ENCODE measurements at regions not wholly inside any gene's neighbourhood (a gene's known extent, or its start where the extent isn't known, plus 50 kb on each side); places are given as distances from the start of the nearest gene placed in this dataset.

GRCh38 chr4:141425124-141425523 lies 204.4 kb downstream of the ZNF330 start:
- Histone ChIP-seq H3K27me3 (no peaks in the 10 kb centered on the region), H3K36me3 (no peaks in the 10 kb centered on the region), H3K9me3 (peaks cover 0 to 14% (median 0%) of the 10 kb centered on the region in 12 donors), H3K4me1 (peaks cover 0 to 17% (median 0%) of the 10 kb centered on the region in 12 donors), H3K4me3 (no peak overlapping the region), H3K27ac (no peak overlapping the region)
- peak in 3 of 4 donors; percentile 52 to 85 (median 84) for ATAC-seq
- no peak for DNase-seq
- 24 to 36% (median 25%) methylated on average over 1 of the region's 1 CpG for WGBS, 4 donors
- no peak for TF ChIP-seq POLR2A (IDR thresholded peaks at IDR 0.05)
- no peak for TF ChIP-seq CTCF (IDR thresholded peaks at IDR 0.05)
- intact Hi-C loops (cut with DNase I): no loop called here

DNA sequence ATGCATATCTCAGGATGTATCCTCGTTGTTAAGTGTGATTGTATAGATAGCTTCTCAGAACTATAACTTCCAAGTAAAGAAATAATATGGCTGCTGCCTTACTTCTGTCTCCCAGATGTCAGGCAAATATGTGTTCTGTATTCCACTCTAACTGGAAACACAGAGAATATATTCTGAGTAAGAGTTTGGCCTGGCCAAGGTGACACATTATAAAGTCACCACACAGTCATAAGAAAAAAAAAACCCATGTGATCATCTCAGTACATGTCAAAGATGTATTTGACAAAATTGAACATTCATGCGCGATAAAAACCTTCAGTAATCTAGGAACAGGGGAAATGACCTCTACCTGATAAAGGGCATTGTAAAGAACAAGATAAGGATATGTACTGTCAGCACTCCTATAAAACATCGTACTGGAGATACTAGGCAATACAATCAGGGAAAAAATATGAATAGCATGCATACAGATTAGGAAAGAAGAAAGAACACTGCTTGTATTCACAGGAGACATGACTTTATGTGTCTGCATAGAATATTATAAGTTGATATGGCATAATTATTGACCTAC lies 207.1 kb downstream of the ZNF330 start:
- H3K9me3 ChIP-seq: no peaks in the 10 kb centered on the region
- no peaks in the 10 kb centered on the region for H3K36me3 ChIP-seq
- no peak for DNase-seq
- H3K27me3 ChIP-seq: no peaks in the 10 kb centered on the region
- intact Hi-C loops (cut with DNase I): no loop called here
- 25 to 32% (median 30%) methylated on average over 4 of the region's 4 CpGs for WGBS, 4 donors
- H3K4me3 ChIP-seq: no peak overlapping the region
- H3K4me1 ChIP-seq: peaks cover 0 to 17% (median 0%) of the 10 kb centered on the region in 12 donors
- peak overlapping the region in 4 of 12 donors; percentile 24 to 55 (median 28) for H3K27ac ChIP-seq
- TF ChIP-seq POLR2A (IDR thresholded peaks at IDR 0.05) (no peak), CTCF (IDR thresholded peaks at IDR 0.05) (no peak)
- peak; percentile 11 to 59 (median 34) for ATAC-seq

DNA sequence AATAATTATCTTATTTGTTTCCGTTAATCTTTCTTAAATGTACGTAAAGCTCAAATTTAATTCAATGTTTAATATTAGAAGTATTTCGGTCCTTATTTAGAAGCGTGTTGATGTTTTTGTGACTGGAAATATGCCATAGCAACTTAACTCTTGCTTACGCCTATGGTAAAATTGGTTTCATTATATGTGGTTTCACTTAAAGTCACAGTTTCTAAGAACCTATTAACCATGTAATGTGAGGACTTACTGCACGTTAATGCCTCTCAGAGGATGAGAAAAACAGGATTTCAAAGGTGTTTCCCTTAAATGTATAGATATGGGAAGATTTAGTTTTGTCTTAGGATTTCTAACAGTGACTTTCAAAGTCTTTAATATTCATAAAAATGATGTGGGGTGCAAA lies 206.4 kb upstream of the IL15 start:
- Histone ChIP-seq H3K4me3 (no peak overlapping the region), H3K36me3 (no peaks in the 10 kb centered on the region), H3K4me1 (peaks cover 0 to 14% (median 0%) of the 10 kb centered on the region in 12 donors), H3K27ac (no peak overlapping the region), H3K9me3 (no peaks in the 10 kb centered on the region), H3K27me3 (no peaks in the 10 kb centered on the region)
- TF ChIP-seq CTCF (IDR thresholded peaks at IDR 0.05): no peak
- no peak for TF ChIP-seq POLR2A (IDR thresholded peaks at IDR 0.05)
- ATAC-seq: no peak
- WGBS, 4 donors: 74 to 86% (median 82%) methylated on average over 6 of the region's 6 CpGs
- intact Hi-C loops (cut with DNase I): no loop called here
- DNase-seq: no peak

DNA sequence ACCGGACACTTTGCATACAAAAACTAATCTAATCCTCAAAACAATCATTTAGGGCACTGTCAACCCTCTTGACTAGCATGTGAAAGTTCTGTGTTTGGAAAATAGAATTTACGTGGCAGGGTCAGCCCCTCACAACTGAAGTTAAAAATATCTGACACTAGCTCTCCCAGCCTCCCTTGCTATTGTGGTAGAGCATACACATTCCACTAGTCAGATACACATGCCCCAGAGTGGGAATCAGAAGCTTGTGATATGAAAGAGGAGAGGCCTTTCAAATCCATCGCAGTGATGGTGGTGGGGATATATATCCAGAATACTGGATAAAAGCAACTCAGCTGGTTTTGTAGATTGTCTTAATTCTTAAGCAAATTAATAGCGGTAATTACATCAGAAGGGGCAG lies 205.7 kb upstream of the IL15 start:
- H3K4me3 ChIP-seq: no peak overlapping the region
- H3K4me1 ChIP-seq: peaks cover 0 to 10% (median 0%) of the 10 kb centered on the region in 12 donors
- no peak for TF ChIP-seq CTCF (IDR thresholded peaks at IDR 0.05)
- no peak for TF ChIP-seq POLR2A (IDR thresholded peaks at IDR 0.05)
- 69 to 77% (median 73%) methylated on average over 4 of the region's 4 CpGs for WGBS, 4 donors
- ATAC-seq (peak in 2 of 4 donors; percentile 36), DNase-seq (no peak)
- no peaks in the 10 kb centered on the region for H3K9me3 ChIP-seq
- H3K27me3 ChIP-seq: no peaks in the 10 kb centered on the region
- no peaks in the 10 kb centered on the region for H3K36me3 ChIP-seq
- intact Hi-C loops (cut with DNase I): no loop called here
- no peak overlapping the region for H3K27ac ChIP-seq
